Epidermal melanocyte (primary cell): ENCODE measurements at regions not wholly inside any gene's neighbourhood (a gene's known extent, or its start where the extent isn't known, plus 50 kb on each side); places are given as distances from the start of the nearest gene placed in this dataset.

ENCODE experiments used
- DNase-seq: peaks from one replicate; pipeline ENCODE4 v3.0.0; 2011; ENCODE audit warnings: low spot score; ENCODE audit not compliant: insufficient read length

DNA sequence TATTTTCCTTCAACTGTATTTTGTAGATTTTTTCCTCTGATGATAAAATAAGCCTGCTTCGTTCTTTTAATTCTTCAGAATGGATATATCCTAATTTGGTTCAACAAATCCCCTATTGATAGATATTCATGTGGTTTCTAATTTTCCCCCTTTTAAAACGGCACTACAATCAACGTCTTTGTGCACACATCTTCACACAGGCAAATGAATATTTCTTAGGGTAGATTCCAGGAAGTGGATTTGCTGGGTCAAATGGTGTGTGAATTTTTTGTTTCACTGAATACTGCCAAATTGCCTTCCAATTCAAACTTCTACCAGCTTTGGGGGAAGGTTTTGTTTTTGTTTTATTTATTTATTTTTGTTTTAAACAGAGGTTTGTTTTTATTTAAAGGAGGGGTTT lies 287.2 kb downstream of the FOXO1 start:
- DNase-seq, result peak; percentile 70

DNA sequence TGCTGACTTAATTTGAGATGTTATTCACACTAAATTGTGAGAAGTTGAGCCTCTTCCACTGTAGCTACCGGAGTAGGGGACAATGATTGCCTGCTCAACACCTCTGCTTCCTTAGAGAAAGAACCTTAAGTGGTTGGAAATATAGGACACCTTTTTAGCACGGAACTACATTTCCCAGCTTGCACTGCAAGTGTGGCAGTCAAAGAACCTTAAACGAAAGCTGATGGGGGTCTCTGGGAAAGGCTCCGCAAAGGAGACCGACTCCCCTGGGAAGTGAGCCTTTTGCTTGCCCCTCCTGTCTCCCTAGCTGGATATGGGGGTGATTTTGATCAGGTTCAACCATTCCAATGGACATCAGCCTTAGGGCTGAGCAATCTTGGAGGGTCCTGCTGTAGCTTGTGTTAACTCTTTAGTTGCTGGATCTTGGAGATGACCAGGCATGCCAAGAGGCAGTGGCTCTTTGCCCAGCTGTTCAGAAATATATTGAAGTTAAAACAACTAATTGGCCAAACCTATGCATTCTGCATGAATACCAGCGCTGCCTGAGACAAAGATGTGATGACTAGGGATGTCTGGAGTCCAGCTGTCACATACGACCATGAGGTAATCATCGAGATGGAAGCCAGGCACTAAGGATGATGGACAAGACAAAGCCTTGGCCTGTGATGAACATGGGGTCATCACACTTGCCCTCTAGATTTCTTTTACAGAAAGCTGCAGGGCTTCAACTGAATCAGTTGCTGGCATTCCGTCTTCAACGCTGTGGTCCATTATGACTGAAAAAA lies 286.5 kb downstream of the FOXO1 start:
- DNase-seq, result no peak

DNA sequence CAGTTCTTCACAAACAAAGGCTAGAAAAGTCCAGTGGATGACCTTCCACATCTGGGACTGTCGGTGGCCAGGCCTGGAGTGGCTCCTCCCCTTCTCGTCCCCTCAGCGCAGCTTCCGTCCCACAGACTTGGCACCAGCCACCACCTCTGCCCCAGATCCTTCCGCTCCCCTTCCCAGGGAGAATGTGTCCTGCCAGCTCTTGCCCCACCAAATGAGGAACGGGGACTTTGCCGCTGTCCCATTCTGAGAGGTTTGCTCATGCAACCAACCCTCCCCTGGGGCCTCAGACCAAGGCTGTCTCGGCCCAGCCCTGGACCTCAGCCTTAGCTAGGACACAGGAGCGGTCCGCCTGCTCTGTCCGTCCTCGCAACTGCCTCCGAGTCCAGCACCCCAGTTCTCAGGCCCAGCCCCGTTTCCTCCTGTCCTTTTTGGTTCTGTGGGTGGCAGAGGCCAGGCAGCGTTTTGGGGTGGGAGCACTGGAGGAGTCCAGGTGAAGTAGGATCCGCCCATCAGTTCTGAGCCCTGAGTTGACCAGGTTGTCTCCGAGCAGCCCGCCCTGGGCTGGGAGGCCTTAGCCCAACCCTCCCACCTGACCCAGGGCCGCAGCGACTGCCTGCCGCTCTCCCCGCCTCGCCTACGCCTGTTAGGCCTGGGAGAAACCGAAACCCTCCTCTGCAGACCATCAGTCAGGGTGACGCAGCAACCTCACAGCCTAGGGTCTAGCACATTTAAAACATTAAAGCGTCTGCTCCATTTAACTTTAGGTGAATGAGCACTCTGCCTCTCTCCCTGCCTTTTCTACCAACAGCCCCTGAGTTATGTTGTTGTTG lies 284.3 kb downstream of the FOXO1 start:
- no peak for DNase-seq

DNA sequence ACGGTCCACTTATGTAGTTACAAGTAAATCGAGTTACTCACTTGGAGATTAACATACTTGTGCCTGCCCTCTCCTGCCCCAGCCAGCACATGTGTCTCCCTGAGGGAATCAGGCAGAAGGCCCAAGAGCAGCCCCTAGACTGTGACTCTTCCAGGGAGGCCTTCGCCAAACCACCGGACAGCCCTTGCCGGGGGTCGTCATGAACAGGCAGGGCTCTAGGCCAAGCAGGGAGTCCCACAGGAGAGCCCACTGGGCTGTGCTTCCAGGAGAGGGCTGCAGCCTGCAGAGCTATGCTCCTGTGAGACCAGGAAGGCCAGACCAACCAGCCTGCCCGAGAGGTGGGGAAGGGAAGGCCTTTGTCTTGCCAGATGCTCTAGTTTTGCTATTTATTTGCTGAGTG lies 283.3 kb downstream of the FOXO1 start:
- DNase-seq, result no peak

DNA sequence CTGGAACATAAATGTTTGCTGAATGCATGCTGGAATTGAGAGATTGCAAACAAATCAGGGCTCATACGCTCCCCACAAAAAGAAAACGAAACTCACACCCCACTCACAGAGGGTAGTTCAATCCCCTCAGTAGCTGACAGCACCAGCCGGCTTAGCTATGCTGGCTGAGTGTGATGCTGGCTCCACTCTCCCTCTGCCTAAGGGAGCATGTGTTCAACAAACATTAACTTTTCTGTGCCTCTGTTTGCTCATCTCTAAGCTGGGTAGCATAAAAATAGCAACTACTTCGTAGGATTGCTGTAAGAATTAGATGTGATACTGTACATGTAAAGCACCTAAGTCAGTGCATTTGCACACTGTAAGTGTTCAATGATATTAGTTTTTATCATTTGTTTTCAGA lies 282.6 kb downstream of the FOXO1 start:
- DNase-seq, result no peak

DNA sequence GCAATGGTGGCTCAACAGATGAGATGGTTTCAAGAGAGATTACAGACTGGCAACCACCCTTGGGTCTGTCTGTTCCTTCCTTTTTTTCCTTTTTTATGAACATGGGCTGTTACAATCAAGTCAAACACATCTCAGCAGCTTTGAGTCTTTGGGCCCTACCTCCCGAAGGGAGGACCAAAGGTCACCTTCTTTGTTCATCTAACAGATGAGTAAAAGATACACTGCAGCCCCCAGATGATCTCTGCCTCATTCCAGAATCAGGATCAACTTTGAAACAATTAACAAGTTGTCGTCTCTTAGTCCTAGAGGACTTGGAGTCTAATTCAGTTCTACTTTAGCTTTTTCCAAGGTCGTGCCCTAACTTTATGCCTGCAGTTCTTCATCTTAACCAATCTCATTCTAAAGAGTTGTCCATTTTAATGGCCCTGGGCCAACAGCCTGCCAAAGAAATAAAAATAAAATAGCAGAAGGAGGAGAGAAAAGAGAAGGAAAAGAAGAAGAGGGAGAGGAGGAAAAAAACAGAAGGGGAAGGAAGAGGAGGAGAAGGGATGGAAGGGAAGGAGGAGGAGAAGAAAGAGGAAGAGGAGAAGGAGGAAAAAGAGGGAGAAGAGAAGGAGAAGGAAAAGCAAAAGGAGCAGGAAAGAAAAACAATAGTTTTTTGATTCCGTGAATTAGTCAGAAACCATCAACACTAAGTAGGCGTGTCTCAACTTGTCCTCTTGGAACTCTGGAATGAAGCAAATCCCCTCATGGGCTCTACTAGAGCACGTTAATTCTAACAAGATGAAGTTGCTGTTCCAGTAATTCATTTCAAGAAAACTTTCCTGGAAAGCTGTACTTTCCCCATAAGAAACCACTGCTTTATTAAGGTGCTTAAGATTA lies 281.2 kb downstream of the FOXO1 start:
- no peak for DNase-seq

DNA sequence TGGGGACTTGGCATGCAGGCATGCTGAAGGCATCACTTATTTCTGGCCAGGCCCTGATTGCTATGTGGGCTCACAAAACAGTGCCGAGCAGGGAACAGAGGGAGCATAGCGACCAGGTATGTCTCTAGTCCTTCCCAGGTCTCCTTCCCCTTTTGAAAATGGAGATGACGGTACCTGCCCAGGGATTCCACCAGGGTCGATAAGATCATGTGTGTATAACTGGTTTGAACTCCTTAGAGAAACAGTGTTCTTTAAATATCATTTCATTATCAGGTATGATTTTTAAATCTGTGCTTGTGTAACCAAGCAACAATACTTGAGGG lies 280.6 kb downstream of the FOXO1 start:
- no peak for DNase-seq

DNA sequence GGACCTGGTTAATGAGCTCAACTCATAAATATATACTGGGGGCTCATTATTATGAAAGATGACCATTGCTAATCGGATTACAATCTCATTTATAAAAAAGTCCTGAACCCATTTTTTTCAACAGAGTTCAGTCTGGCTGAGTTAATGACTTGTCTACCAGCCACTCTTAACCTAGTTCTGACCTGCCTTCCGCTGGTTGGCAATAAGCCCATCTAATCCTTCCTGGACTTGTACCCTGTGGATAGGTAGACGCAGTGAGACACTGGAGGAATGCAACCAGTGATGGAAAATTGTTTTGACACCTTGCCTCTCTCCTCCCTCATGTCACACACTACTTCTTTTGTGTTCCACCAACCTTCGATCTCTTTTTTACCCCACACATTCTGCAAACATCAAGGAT lies 279.9 kb downstream of the FOXO1 start:
- no peak for DNase-seq

DNA sequence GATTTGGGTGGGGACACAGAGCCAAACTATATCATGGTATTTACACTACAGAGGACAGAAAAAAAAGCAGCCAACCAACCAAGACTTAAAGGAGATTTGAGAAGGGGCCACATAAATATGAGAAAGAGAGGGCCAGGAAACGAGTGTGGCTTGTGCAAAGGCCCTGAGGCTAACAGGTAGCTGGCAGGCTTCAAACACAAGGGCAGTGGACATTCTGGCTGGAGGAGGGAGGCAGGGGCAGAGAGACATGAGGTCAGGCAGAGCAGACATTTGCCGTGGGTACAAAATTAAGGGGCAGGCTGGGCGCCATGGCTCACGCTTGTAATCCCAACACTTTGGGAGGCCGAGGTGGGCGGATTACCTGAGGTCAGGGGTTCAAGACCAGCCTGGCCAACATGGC lies 278.7 kb downstream of the FOXO1 start:
- DNase-seq, result no peak

DNA sequence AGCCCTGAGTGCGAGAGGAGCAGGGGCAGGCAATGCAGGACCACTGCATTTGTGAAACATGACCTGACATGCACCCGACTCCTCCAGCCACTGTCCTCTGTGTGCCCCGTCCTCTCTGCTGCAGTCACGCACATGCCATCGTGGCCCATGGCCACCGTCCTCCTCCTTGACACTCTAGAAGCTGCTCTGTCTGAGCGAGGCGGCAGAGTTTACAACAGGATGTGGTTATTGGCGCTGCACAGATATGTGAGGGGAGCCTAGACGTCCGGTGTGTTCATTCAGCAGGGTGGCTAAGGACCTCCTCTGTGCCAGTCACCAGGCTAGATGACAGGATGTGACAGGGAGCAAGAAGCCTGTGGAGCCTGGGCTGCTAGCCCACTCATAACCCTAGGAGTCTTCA lies 277.8 kb downstream of the FOXO1 start:
- DNase-seq, result no peak

DNA sequence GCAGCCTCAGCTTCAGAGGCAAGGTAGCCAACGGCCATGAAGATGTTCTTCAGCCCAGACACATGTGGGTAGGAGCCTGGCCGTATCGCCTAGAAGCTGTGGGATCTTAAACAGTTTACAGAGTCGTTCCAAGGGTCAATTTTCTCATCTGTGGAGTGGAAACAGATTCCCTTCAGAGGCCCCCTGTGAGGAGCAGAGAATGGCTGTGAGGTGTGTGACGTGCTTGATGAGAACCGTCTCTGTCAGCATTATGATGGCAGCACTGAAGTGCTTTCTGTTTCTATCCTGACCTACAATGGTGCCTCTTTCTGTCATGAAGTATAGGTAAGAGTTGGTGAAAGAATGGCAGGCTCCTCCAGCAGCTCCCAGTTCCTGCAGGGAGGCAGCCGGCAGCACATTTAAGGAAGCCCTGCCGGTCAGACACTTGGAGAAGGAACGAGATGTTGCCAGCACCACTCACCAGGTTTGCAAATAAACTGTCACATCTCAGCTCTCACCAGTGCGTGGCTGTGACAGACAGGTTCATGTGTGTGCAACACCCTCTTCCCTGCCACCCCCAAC lies 277.3 kb downstream of the FOXO1 start:
- DNase-seq, result no peak

DNA sequence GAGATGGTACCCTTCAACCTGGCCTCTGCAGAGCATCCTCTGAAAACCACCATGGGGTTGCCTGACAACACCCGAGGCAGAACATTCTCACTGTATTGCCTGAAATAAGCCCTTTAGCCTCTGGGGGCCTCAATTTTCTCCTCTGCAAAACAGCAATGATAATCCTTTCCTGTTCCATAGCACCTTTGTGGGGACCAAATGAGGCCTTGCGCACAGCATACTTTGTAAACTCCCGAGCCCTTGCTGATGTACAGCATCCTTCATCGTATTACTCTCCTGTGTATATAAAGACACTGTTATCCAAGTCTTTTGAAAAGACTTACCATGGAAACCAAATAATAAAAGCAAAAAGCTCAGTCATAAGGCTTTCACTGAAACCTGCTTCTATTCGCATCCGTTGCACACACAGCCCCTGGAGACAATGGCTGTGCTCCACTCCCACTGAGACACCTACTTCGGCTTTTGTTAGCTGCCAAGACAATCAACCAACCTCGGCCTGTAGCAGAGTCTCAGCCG lies 276.0 kb downstream of the FOXO1 start:
- DNase-seq, result no peak

DNA sequence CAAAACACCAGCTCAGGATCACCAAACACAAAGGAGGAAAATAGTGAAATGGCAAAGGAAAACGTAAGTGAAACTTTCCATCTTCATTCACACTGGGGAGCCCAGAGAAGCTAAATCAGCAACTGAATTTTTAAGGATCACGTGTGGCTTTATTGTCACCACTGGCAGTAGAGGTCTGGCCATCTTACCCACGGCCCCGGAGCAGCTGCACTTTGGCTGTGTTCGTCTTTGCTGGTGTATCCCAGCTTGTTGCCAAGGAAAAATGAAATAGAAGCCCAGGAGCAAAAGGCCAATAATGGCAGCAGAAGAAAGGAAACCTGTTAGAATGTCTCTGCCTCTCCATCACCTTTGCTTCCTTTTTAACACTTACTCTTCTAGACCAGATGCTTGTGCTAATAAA lies 274.7 kb downstream of the FOXO1 start:
- DNase-seq, result no peak

DNA sequence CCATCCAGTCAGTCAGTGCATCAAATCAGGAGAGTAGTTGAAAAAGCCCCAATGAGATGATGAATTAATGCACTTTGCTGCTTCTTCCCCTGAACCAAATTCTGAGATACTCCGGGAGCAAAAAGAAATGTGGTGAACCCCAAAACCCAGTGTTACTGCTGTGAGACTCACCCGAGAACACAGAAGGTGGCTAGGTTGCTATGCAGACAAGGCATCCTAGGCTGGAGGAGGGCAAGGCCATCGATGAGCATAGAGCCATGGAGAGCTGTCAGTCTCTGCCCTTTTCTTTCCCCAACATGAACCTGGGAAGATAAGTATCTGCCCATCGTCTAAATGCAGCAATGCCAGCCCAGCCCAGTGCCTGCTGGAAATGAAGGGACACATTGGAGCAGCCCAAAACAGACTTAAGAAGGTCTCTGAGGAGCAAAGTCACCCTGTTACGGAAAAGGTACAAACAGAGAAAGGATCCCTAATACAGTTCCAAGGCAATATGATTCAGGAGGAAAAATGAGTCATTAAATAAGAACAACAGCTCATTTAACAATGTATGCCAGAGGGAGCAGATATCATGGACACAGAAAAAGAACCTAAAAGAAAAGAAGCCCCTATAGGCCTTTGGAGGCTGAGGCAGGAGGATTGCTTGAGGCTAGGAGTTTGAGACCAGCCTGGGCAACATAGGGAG lies 272.0 kb downstream of the FOXO1 start:
- DNase-seq, result no peak

DNA sequence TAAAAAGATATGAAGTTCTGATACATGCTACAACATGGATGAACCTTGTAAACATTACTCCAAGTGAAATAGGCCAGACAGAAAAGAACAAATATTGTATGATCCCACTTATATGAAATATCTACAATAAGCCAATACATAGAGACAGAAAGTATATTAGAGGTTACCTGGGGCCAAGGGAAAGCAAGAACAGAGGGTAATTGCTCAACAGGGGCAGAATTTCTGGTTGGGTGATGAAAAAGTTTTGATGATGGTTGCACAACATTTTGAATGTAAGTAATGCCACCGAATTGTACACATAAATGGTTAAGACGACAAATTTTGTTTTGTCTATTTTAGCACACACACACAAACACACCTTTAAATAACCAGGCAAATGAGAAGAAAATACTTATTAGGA lies 268.4 kb downstream of the FOXO1 start:
- no peak for DNase-seq

DNA sequence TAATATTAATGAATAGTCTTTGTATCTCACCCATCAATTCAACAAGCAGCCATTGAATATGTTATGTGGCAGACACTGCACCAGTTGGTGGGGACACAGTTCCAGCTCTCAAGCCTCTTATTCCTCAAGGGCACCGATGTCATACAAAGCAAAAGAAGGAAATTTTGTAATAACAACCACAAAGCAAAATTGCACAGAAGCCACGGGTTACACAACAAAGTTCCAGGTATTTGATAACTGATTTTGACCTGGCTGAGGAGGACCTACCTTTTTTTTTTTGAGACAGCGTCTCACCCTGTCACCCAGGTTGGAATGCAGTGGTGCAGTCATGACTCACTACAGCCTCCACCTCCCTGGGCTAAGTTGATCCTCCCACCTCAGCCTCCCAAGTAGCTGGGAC lies 266.7 kb downstream of the FOXO1 start:
- no peak for DNase-seq

DNA sequence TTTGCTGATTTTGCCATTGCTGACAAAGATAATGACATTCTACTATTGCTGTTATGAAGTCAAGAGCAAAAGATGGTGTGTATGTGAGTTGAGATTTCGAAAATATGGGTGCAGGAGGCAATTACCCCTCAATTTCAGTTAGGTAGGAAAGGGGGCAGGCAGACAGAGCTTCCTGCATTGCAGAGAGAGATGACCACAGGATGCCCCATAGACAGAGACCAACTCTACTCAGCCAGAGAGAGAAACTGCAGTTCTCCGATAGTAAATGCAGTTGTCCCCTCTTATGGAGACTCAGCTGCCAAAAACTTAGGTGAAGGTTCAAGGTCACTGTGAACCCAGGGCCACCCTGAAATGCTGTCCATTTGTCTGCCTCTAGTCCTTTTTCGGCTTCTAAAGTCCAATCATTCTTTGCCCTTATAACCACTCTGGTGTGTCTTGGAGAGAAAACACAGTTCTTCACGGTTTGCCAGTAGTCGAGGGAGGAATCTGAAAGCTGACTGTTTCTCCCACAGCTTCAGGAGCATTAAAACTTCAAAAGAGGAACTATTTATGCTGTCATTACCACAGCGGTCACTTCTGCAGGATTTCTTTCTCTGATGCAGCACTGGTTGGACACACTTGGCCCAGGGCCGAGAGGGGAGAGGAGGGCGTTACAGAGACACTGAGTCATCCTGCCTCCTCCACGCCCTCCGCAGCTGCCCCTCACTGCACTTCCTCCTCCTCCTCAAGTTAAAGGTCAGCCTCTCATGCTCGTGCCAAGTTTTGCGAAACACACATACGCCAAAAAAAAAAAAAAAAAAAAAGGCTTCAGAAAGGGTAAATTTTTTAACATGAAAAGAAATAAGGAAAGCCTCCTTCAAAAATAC lies 264.3 kb downstream of the FOXO1 start:
- peak; percentile 65 for DNase-seq

DNA sequence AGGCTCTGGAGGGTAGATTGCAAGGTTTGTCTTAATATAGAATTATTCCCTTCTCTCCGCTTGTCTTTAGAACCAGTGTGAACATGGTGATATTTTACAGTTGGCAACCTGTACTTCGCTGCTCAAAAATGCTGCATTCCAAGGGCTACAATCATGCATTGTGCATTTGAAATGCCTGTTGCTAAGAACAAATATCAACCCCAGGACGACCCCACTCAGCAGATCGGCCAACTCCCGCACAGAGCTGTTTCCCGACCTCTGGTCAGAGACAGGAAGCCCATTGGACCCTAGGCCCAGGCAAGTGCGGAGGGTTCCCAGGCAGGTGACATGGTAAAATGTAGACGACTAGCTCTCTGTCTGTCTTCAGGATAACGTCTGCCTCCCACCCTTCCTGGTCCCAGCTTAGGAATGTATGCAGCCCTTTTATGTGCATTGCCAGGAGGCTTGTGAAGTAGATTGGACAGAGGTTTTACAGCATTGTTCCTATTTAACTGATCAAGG lies 263.5 kb downstream of the FOXO1 start:
- no peak for DNase-seq

DNA sequence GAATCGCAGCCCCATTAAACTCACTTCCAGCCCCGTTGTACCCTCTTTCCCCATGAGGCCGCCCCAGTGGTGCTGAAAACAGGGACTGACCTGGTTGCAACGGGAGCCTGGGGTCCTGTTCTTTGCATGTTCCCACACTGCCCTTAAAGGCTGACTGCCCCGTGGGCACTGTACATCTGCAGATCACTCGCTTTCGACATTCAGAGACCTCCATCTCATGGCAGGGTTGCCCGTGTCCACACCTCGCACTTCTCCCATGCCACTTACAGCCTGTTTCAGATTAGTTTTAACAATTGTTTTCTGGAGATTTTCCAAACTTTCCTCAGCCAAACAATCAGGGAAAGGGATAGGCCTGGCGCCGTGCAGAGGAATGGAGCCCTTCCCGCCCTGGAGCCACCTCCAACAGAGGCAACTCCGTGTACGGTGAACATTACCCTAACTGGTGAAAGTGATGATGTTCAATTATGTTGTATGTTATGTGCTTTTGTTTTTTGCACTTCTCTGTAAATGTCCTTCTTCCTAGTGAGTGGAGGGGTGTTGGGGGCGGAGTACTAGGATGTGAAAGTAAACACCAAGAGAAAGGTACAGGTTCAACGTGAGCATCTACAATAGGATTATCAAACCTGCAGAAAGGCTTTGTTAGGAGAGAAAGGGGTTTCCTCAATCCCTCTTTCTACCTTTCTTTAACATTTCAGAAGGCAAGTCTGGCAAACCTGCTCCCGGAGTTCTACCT lies 262.8 kb downstream of the FOXO1 start:
- DNase-seq, result no peak
